ENCODE measurements at regions not wholly inside any gene's neighbourhood (a gene's known extent, or its start where the extent isn't known, plus 50 kb on each side); places are given as distances from the start of the nearest gene placed in this dataset.

DNA sequence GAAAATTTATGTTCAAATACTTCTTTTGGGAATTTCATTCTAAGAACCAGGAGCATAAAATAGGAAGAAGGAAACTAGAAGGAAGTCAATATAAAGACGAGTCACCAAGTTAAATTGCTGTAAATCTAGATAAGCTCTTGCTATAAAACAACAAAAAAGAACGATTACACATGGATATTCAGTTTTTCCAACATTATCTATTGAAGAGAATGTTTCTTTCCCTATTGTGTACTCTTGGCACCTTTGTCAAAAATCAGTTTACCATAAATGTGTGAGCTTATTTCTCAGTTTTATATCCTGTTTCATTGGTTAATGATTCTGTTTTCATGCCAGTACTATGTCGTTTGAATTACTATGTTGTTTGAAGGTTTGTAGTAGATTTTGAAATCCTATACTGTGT, 536.3 kb upstream of the MKI67 start:
- TF ChIP-seq CTCF (IDR thresholded peaks at IDR 0.05; ENCODE audit: insufficient read depth, low read length, severe bottlenecking), result no peak
- H3K4me3 ChIP-seq (ENCODE audit: low read depth, low read length), result no peak overlapping the region
- no peaks in the 10 kb centered on the region for H3K27me3 ChIP-seq (ENCODE audit: control insufficient read depth, insufficient read depth, low read length)
- H3K36me3 ChIP-seq (ENCODE audit: control insufficient read depth, insufficient read depth, low read length), result no peaks in the 10 kb centered on the region
- FAIRE-seq (no peak), DNase-seq (ENCODE audit: low read depth) (no peak)

GRCh38 chr10:128664729-128665128, 538.5 kb upstream of the MKI67 start:
- DNase-seq (ENCODE audit: low read depth), result no peak
- no peaks in the 10 kb centered on the region for H3K36me3 ChIP-seq (ENCODE audit: control insufficient read depth, insufficient read depth, low read length)
- no peaks in the 10 kb centered on the region for H3K27me3 ChIP-seq (ENCODE audit: control insufficient read depth, insufficient read depth, low read length)
- no peak overlapping the region for H3K4me3 ChIP-seq (ENCODE audit: low read depth, low read length)
- no peak for TF ChIP-seq CTCF (IDR thresholded peaks at IDR 0.05; ENCODE audit: insufficient read depth, low read length, severe bottlenecking)
- FAIRE-seq, result no peak

- H3K4me3 ChIP-seq (ENCODE audit: low read depth, low read length), result no peak overlapping the region
- no peaks in the 10 kb centered on the region for H3K27me3 ChIP-seq (ENCODE audit: control insufficient read depth, insufficient read depth, low read length)
- H3K36me3 ChIP-seq (ENCODE audit: control insufficient read depth, insufficient read depth, low read length), result no peaks in the 10 kb centered on the region
- no peak for DNase-seq (ENCODE audit: low read depth)
- no peak for FAIRE-seq
- TF ChIP-seq CTCF (IDR thresholded peaks at IDR 0.05; ENCODE audit: insufficient read depth, low read length, severe bottlenecking), result no peak
Measured at GRCh38 chr10:128675405-128675804, 549.2 kb upstream of the MKI67 start.

GRCh38 chr10:128680116-128680515, 553.9 kb upstream of the MKI67 start:
- FAIRE-seq (no peak), DNase-seq (ENCODE audit: low read depth) (no peak)
- H3K36me3 ChIP-seq (ENCODE audit: control insufficient read depth, insufficient read depth, low read length), result no peaks in the 10 kb centered on the region
- no peak for TF ChIP-seq CTCF (IDR thresholded peaks at IDR 0.05; ENCODE audit: insufficient read depth, low read length, severe bottlenecking)
- no peak overlapping the region for H3K4me3 ChIP-seq (ENCODE audit: low read depth, low read length)
- no peaks in the 10 kb centered on the region for H3K27me3 ChIP-seq (ENCODE audit: control insufficient read depth, insufficient read depth, low read length)

- H3K4me3 ChIP-seq (ENCODE audit: low read depth, low read length), result no peak overlapping the region
- no peak for TF ChIP-seq CTCF (IDR thresholded peaks at IDR 0.05; ENCODE audit: insufficient read depth, low read length, severe bottlenecking)
- no peaks in the 10 kb centered on the region for H3K36me3 ChIP-seq (ENCODE audit: control insufficient read depth, insufficient read depth, low read length)
- H3K27me3 ChIP-seq (ENCODE audit: control insufficient read depth, insufficient read depth, low read length), result no peaks in the 10 kb centered on the region
- FAIRE-seq (no peak), DNase-seq (ENCODE audit: low read depth) (no peak)
Measured at GRCh38 chr10:128684215-128684614, 558.0 kb upstream of the MKI67 start.

DNA sequence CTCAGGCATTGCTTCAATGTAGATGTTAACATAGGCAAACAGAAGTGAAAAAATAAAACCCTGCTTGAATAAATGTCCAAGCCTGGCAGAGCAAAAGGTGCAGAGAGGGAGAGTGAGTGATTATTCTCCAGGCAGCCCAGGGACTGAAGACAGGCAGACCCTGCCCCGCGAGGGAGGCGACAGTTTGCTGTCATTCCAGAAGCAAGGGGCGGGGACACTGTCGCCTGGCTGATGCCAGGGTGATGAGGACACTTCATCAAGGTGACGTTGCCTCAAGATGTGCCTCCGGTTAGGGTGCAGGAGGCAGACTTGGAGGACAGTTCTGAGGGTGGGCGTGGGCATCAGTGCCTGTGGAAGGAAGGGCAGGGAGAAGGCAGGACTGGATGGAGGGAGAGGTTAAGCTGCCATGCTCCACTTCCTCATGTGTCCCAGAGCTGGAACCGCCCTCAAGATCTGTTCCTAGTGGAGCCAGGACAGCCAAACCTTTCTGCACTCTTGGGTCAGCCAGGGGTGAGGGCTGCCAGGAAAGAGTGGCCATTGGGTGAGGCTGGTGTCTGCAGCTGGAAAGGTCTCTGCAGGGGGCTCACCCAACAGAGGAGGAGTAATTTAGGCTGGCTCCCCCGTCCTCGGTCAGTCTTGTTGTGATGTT, 560.5 kb upstream of the MKI67 start:
- TF ChIP-seq CTCF (IDR thresholded peaks at IDR 0.05; ENCODE audit: insufficient read depth, low read length, severe bottlenecking), result no peak
- FAIRE-seq (no peak), DNase-seq (ENCODE audit: low read depth) (no peak)
- no peak overlapping the region for H3K4me3 ChIP-seq (ENCODE audit: low read depth, low read length)
- H3K36me3 ChIP-seq (ENCODE audit: control insufficient read depth, insufficient read depth, low read length), result no peaks in the 10 kb centered on the region
- H3K27me3 ChIP-seq (ENCODE audit: control insufficient read depth, insufficient read depth, low read length), result no peaks in the 10 kb centered on the region

Measured in bronchial epithelial cell (primary cell).